ENCODE measurements at regions not wholly inside any gene's neighbourhood (a gene's known extent, or its start where the extent isn't known, plus 50 kb on each side); places are given as distances from the start of the nearest gene placed in this dataset.

DNA sequence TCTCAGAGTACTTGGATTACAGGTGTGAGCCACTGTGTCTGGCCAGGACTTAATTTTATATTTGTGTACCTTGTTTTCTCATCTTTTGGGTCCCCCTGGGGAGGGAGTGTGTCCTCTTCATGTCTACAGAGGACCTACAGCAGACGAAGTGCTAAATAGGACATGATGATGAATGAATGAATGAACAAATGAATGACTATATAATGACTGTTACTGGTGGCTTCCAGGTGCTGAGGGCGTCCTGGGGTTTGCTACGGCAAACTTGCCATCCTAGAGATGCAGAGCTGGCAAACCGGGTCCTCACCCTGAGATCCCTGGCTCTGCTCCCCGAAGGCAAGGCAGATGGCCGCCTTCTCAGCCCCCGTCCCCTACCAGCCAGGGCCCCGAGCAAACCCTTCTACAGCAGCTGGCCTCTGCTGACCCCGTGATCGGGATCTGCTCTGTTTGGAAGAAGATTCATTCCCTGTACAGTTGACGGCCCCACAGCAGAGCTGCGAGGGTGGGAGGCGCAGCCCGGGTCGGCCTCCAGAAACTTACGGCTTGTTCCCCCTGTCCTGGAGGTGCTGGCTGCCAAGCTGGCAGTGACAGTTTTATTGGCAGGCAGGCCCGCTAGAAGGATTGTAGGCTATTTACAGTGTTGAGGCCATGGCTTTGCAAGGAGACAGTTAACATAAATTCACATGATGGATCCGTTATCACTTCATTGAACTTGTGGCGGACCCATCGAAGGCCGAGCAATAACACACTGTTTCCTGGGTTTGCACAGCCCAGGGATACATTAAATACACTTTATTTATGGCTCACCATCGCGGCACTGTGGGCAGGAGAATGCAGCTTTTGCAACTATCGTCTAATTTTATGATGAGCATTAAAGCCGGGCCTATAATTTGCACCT is 197.7 kb upstream of the GSE1 start:
- FAIRE-seq: no peak
- TF ChIP-seq POLR2AphosphoS5 (IDR thresholded peaks at IDR 0.05; ENCODE audit: low read depth, low read length) (no peak), POU2F2 (IDR thresholded peaks at IDR 0.05; ENCODE audit: low read depth, low read length) (no peak), SPI1 (IDR thresholded peaks at IDR 0.05; ENCODE audit: low read depth, low read length) (no peak), PAX5 (IDR thresholded peaks at IDR 0.05; ENCODE audit: insufficient read depth, low read length, severe bottlenecking) (no peak), TAF1 (IDR thresholded peaks at IDR 0.05; ENCODE audit: low read depth, low read length) (no peak), POLR2A (IDR thresholded peaks at IDR 0.05; ENCODE audit: low read depth, low read length) (no peak)

DNA sequence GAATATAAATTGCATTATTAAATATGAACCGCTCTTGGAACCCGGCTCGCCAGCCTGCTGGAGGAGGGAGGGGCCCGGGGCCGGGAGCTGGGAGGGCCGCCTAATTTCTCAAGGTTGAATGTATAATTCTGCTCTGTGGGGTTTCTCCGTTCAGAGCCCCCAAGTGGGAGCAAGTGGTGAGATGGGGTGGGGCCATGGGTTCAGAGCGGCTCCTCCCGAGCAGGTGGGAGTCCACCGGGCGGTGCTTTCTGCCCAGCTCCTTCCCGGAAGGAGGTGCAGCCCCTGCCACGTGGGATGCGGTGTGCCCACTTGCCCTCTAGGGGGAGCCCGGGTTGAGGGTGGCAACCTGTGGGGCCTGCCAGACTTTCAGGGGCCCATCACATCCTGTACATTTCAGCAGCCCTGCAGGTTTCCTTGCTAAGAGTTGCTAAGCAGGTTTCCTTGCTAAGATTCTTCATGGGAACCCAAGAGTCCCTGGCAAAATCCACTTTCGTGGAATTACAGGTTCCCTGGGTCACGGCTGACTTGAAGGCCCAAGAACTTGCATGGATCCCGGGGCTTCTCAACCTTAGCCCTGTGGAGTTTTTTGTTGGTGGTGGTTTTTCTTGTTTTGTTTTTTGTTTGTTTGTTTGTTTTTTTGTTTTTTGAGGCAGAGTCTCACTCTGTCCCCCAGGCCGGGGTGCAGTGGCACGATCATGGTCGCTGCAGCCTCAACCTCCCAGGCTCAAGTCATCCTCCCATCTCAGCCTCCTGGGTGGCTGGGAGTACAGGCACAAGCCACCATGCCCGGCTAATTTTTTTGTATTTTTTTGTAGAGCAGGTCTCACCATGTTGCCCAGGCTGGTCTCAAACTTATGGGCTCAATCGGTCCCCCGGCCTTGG is 196.7 kb upstream of the GSE1 start:
- peak; percentile 76 for FAIRE-seq
- DNase-seq (ENCODE audit: insufficient read length, low spot score): peak; percentile 85

More for the DNA sequence above, 197.7 kb upstream of the GSE1 start:
- no peak for DNase-seq (ENCODE audit: insufficient read length, low spot score)

DNA sequence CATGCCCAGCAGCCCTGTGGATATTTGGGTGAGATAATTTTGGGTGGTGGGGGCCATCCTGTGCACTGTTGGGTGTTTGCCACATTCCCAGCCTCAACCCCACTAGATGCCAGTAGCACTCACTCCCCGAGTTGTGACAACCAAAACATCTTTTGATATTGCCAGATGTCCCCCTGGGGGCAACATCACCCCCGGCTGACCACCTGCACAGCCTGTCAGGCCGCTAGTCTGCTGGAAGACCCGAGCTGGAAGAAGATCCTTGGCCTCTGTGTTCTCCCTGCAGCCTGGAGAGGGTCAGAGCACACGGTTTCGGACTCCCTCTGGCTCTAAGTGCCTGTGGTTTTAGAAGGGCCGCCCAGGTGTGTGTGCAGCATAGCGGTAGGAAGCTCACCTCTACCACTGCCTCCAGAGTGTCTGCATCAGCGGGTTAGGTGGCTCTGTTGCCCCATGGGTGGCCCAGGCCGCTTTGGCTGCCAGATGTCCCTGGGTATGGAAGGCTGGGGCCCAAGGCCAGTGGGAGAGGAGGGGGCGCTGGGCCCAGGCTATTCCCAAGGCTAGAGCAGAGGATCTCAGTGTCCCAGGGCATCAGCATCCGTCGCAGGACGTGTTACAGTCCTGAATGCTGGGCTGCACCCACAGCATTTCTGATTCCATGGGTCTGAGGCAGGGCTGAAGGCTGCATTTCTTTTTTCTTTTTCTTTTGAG is 195.8 kb upstream of the GSE1 start:
- no peak for TF ChIP-seq SPI1 (IDR thresholded peaks at IDR 0.05; ENCODE audit: low read depth, low read length)
- no peak for TF ChIP-seq PAX5 (IDR thresholded peaks at IDR 0.05; ENCODE audit: insufficient read depth, low read length, severe bottlenecking)
- DNase-seq (ENCODE audit: insufficient read length, low spot score) (no peak), FAIRE-seq (no peak)

More for the DNA sequence above, 196.7 kb upstream of the GSE1 start:
- no peak for TF ChIP-seq POLR2A (IDR thresholded peaks at IDR 0.05; ENCODE audit: low read depth, low read length)
- TF ChIP-seq TAF1 (IDR thresholded peaks at IDR 0.05; ENCODE audit: low read depth, low read length): no peak
- no peak for TF ChIP-seq POLR2AphosphoS5 (IDR thresholded peaks at IDR 0.05; ENCODE audit: low read depth, low read length)
- TF ChIP-seq PAX5 (IDR thresholded peaks at IDR 0.05; ENCODE audit: insufficient read depth, low read length, severe bottlenecking): no peak
- no peak for TF ChIP-seq SPI1 (IDR thresholded peaks at IDR 0.05; ENCODE audit: low read depth, low read length)
- no peak for TF ChIP-seq POU2F2 (IDR thresholded peaks at IDR 0.05; ENCODE audit: low read depth, low read length)

DNA sequence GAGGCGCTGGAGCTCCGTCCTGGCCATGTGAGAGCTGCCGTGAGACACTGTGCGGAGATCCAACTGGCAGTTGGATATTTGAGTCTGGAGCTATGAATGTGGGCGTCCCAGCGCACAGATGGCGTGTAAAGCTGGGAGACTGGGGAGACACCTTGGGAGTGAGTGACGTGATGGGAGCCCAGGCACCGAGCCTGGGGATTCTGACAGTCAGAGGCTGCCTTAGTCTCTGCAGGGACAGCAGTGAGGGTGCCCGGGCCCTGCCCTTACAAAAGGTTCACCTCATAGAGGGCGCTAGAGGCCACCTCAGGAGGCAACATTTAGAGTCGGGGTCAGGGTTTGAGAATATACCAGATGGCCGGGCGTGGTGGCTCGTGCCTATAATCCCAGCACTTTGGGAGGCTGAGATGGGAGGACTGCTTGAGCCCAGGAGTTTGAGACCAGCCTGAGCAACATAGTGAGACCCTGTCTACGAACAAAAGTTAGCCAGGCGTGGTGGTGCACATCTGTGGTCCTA is 194.1 kb upstream of the GSE1 start:
- no peak for DNase-seq (ENCODE audit: insufficient read length, low spot score)
- TF ChIP-seq SPI1 (IDR thresholded peaks at IDR 0.05; ENCODE audit: low read depth, low read length) (no peak), PAX5 (IDR thresholded peaks at IDR 0.05; ENCODE audit: insufficient read depth, low read length, severe bottlenecking) (no peak)
- FAIRE-seq: no peak

DNA sequence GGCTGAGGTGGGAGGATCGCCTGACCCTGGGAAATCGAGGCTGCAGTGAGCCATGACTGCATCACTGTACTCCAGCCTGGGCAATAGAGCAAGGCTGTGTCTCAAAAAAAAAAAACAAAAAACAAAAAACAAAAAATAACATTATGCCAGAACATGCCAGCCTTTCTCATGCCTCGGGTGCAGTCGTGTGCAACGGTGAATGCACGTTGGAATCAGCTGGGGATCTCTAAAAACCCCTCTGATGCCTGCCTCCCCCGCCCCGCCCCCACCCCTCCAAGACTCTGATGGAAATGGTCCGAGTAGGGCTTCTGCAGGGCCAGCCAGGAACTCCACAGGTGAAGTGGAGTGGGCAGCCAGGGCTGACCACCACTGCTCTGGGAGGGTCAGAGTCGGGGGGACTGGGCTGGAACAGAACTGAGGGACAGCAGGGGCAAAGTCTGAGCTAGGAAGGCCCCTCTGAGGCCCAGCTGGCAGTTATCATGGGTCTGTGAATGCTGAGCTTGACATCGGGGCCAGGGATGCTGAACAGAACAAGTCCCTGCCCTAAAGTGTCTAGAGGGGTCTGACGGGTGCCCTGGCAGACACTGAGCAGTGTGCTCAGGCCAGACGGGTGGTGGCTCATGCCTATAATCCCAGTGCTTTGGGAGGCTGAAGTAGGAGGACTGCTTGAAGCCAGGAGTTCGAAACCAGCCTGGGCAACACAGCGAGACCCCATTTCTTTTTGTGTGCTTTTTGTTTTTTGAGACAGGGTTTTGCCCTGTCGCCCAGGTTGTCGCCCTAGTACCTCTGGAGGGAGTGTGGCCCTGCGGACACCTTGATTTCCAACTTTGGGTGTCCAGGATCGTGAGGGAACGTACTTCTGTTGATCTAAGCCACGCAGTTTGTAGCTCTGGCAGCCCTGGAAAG is 193.4 kb upstream of the GSE1 start:
- FAIRE-seq (no peak), DNase-seq (ENCODE audit: insufficient read length, low spot score) (no peak)
- no peak for TF ChIP-seq POLR2A (IDR thresholded peaks at IDR 0.05; ENCODE audit: low read depth, low read length)

DNA sequence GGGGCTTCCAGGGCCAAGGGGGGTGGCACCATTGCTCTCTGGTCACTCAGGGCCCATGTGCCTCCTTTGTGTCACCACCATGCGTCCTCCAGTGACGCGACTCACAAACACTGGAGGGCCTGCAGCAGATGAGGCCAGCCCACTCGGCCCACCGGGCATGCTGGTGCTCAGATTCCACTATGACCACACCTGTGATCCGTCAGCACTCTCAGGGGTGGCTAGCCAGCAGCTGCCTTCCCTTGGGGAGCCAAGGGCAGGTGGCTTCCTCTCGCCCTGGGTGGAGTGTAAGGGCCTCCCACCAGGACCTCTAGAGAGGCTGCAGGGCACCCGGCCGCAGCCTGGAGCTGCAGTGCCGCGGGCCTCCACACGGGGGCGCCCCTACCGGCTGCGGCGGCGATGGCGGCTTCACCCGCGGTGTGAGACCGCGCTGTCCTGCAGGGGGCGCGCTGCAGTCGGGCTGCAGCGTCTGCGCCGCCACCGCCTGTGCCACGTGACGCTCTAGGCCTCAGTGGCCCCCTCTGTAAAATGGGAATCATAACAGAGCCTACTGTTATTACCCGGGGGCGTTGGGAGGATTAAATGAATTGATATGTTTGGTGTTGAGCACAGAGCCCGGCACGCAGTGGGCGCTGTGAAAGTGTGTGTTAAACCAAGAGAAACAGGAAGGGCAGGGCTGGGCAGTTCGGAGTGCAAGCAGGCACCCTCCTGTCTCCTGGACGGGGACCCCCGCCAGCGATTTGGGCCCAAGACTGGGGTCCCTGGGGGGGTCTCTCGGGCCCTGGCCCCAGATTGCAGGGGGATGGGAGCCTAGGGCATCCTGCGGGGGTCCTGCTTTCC is 192.4 kb upstream of the GSE1 start:
- peak; percentile 96 for FAIRE-seq
- TF ChIP-seq POU2F2 (IDR thresholded peaks at IDR 0.05; ENCODE audit: low read depth, low read length) (no peak), POLR2A (IDR thresholded peaks at IDR 0.05; ENCODE audit: low read depth, low read length) (no peak), POLR2AphosphoS5 (IDR thresholded peaks at IDR 0.05; ENCODE audit: low read depth, low read length) (no peak), TAF1 (IDR thresholded peaks at IDR 0.05; ENCODE audit: low read depth, low read length) (no peak), PAX5 (IDR thresholded peaks at IDR 0.05; ENCODE audit: insufficient read depth, low read length, severe bottlenecking) (no peak), SPI1 (IDR thresholded peaks at IDR 0.05; ENCODE audit: low read depth, low read length) (no peak)
- peak; percentile 89 for DNase-seq (ENCODE audit: insufficient read length, low spot score)

DNA sequence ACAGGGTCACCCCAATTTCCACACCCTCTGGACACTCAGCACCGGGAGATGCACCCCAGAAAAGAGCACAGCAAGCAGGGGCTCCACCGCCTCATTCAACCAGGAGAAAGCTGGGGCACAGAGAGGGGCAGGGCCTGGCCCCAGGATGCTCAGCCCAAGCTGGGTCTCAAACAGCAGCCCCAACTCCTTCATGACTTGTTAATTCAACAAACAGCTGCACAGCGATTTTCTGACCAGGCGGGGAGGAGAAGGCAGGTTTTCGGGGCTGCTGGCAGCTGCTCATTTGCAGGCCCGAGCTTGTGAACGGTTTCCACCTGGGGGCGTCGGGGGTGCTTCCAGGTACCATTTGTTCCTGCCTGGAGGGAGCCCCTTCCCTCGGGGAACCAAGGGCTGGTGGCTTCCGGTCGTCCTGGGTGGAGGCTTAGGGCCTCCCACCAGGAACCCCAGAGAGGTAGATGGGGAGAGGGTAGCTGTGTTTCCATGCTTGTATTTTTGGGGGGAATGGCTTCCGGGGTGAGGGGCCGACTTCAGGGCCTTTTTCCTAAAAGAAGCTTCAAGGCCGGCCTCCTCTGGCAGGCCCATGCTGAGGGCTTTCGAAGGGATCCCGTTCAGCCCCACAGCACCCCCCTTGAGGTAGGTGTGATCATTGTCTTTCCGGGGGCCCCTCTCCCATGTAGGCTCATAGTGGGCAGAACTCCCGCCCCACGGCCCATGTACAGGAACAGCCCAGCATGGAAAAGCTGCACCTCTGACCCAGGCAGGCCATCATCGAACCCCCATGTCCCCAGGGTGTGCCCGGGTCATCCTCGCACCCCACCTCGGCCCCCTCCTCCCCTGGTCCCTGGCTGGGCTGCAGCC is 191.6 kb upstream of the GSE1 start:
- TF ChIP-seq PAX5 (IDR thresholded peaks at IDR 0.05; ENCODE audit: insufficient read depth, low read length, severe bottlenecking) (no peak), TAF1 (IDR thresholded peaks at IDR 0.05; ENCODE audit: low read depth, low read length) (no peak), SPI1 (IDR thresholded peaks at IDR 0.05; ENCODE audit: low read depth, low read length) (no peak), POU2F2 (IDR thresholded peaks at IDR 0.05; ENCODE audit: low read depth, low read length) (no peak), POLR2AphosphoS5 (IDR thresholded peaks at IDR 0.05; ENCODE audit: low read depth, low read length) (no peak), POLR2A (IDR thresholded peaks at IDR 0.05; ENCODE audit: low read depth, low read length) (no peak)
- DNase-seq (ENCODE audit: insufficient read length, low spot score) (no peak), FAIRE-seq (no peak)

Data from GM12891 (cell line).